SK-N-SH (cell line): ENCODE measurements at regions not wholly inside any gene's neighbourhood (a gene's known extent, or its start where the extent isn't known, plus 50 kb on each side); places are given as distances from the start of the nearest gene placed in this dataset.

Experiments used
- CHD2 ChIP-seq: fragments of 150-350 bp; IDR thresholded peaks from 2 replicates; pipeline ENCODE4 v1.6.1; 2018; ENCODE audit warnings: low read length; ENCODE audit not compliant: partially characterized antibody
- EP300 ChIP-seq, 2 experiments: IDR thresholded peaks; 2 replicates each; pipeline versions ENCODE4 v1.4.0 to v1.6.1; 2012; ENCODE audit warnings: borderline replicate concordance in 1 of 2, low read depth in 1 of 2, low read length in 1 of 2
- EZH2phosphoT487 ChIP-seq: fragments of 200-600 bp; sonication (generic); IDR thresholded peaks from 2 replicates; pipeline ENCODE4 v1.6.1; 2017; ENCODE audit warnings: low read depth, mixed run types, mild to moderate bottlenecking, antibody characterized with exemption, moderate library complexity, borderline replicate concordance
- FOXJ3 ChIP-seq: sonication (generic); formaldehyde crosslinking; IDR thresholded peaks from 2 replicates; pipeline ENCODE4 v1.5.1; 2020; ENCODE audit warnings: mild to moderate bottlenecking, missing genetic modification reagents
- MAX ChIP-seq: IDR thresholded peaks from 2 replicates; pipeline ENCODE4 v1.4.0; 2012; ENCODE audit warnings: low read depth
- MXI1 ChIP-seq: IDR thresholded peaks from 2 replicates; pipeline ENCODE4 v1.6.1; 2012; ENCODE audit warnings: mild to moderate bottlenecking, low read depth, low read length, improper control_type of control experiment
- NFIC ChIP-seq: IDR thresholded peaks from 2 replicates; pipeline ENCODE4 v1.4.0; 2012; ENCODE audit warnings: borderline replicate concordance
- PBX3 ChIP-seq: IDR thresholded peaks from 2 replicates; pipeline ENCODE4; 2012
- POLR2AphosphoS5 ChIP-seq: IDR thresholded peaks from 2 replicates; pipeline ENCODE4 v1.6.1; 2012; ENCODE audit warnings: low read depth, low read length
- RAD21 ChIP-seq: IDR thresholded peaks from 2 replicates; pipeline ENCODE4 v1.6.1; 2012; ENCODE audit warnings: mild to moderate bottlenecking, low read length
- RCOR1 ChIP-seq: fragments of 150-350 bp; IDR thresholded peaks from 2 replicates; pipeline ENCODE4 v1.6.1; 2017; ENCODE audit warnings: antibody characterized with exemption, low read length
- TF ChIP-seq, protein P1 (sequence below): IDR thresholded peaks from 2 replicates; pipeline ENCODE4 v1.6.1; 2012; ENCODE audit warnings: mild to moderate bottlenecking, low read depth, low read length, moderate library complexity
- TF ChIP-seq, protein P2 (sequence below): fragments of 200-600 bp; sonication (generic); IDR thresholded peaks from 2 replicates; pipeline ENCODE4 v1.6.1; 2017; ENCODE audit warnings: antibody characterized with exemption, mild to moderate bottlenecking, moderate library complexity
- TF ChIP-seq, protein P3 (sequence below): fragments of 150-350 bp; IDR thresholded peaks from 2 replicates; pipeline ENCODE4 v1.6.1; 2017; ENCODE audit warnings: antibody characterized with exemption, low read length, low read depth, borderline replicate concordance

DNA sequence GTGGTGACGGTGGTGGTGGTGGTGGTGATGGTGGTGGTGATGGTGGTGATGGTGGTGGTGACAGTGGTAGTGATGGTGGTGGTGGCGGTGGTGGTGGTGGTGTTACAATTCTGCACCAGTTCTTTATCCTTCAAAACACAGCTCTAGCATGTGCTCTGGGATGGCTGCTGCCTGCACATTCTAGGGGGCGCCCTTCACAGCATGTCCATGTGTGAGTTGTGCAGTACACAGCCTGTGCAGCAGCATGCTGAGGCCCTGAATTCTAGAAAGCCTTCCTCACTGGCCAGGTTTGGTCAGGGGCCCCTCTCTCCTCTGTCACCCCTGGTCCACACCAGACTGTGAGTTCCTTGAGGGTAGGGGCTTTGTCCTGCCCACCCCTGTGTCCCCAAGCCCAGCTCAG lies 67.7 kb downstream of the MATN1 start:
- TF ChIP-seq, protein P1, sequence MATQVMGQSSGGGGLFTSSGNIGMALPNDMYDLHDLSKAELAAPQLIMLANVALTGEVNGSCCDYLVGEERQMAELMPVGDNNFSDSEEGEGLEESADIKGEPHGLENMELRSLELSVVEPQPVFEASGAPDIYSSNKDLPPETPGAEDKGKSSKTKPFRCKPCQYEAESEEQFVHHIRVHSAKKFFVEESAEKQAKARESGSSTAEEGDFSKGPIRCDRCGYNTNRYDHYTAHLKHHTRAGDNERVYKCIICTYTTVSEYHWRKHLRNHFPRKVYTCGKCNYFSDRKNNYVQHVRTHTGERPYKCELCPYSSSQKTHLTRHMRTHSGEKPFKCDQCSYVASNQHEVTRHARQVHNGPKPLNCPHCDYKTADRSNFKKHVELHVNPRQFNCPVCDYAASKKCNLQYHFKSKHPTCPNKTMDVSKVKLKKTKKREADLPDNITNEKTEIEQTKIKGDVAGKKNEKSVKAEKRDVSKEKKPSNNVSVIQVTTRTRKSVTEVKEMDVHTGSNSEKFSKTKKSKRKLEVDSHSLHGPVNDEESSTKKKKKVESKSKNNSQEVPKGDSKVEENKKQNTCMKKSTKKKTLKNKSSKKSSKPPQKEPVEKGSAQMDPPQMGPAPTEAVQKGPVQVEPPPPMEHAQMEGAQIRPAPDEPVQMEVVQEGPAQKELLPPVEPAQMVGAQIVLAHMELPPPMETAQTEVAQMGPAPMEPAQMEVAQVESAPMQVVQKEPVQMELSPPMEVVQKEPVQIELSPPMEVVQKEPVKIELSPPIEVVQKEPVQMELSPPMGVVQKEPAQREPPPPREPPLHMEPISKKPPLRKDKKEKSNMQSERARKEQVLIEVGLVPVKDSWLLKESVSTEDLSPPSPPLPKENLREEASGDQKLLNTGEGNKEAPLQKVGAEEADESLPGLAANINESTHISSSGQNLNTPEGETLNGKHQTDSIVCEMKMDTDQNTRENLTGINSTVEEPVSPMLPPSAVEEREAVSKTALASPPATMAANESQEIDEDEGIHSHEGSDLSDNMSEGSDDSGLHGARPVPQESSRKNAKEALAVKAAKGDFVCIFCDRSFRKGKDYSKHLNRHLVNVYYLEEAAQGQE, result no peak
- TF ChIP-seq RCOR1 (no peak), PBX3 (no peak), MAX (no peak), CHD2 (no peak), EZH2phosphoT487 (no peak), POLR2AphosphoS5 (no peak), FOXJ3 (CRISPR knock-in tag) (no peak), EP300 (IDR thresholded peaks at IDR 0.05; ENCODE audit: borderline replicate concordance in 1 of 2, low read depth in 1 of 2, low read length in 1 of 2) (no peak), RAD21 (no peak), MXI1 (no peak), NFIC (no peak)
- TF ChIP-seq, protein P2, sequence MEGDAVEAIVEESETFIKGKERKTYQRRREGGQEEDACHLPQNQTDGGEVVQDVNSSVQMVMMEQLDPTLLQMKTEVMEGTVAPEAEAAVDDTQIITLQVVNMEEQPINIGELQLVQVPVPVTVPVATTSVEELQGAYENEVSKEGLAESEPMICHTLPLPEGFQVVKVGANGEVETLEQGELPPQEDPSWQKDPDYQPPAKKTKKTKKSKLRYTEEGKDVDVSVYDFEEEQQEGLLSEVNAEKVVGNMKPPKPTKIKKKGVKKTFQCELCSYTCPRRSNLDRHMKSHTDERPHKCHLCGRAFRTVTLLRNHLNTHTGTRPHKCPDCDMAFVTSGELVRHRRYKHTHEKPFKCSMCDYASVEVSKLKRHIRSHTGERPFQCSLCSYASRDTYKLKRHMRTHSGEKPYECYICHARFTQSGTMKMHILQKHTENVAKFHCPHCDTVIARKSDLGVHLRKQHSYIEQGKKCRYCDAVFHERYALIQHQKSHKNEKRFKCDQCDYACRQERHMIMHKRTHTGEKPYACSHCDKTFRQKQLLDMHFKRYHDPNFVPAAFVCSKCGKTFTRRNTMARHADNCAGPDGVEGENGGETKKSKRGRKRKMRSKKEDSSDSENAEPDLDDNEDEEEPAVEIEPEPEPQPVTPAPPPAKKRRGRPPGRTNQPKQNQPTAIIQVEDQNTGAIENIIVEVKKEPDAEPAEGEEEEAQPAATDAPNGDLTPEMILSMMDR, result no peak
- TF ChIP-seq, protein P3, sequence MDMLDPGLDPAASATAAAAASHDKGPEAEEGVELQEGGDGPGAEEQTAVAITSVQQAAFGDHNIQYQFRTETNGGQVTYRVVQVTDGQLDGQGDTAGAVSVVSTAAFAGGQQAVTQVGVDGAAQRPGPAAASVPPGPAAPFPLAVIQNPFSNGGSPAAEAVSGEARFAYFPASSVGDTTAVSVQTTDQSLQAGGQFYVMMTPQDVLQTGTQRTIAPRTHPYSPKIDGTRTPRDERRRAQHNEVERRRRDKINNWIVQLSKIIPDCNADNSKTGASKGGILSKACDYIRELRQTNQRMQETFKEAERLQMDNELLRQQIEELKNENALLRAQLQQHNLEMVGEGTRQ, result no peak
